ENCODE measurements at regions not wholly inside any gene's neighbourhood (a gene's known extent, or its start where the extent isn't known, plus 50 kb on each side); places are given as distances from the start of the nearest gene placed in this dataset.
"Not testable (repeated sequence)": the region's sequence is repeated elsewhere in the genome, so short reads cannot be mapped to it uniquely, and the experiment has no call there.

DNA sequence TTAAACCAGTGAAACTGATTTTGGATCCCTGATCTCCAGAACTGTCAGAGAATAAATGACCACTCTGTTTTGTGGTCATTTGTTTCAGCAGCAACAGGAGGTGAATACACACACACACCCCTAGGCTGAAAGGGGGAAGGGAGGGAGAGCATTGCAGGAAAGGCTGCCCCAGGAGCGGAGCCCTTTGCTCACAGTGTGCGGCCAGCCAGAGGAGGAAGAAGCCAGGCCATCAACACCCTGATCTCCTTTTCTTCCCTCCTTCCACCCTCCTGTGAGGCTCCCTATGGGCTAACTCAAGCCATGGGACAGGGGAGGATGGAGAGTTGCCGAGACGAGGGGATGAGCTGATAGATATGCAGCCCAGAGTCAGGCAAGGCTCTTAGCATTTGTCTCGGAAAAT lies 211.9 kb downstream of the TBX5 start:
- no peak for FAIRE-seq
- no peak for DNase-seq (ENCODE audit: low spot score in 2 of 2)

DNA sequence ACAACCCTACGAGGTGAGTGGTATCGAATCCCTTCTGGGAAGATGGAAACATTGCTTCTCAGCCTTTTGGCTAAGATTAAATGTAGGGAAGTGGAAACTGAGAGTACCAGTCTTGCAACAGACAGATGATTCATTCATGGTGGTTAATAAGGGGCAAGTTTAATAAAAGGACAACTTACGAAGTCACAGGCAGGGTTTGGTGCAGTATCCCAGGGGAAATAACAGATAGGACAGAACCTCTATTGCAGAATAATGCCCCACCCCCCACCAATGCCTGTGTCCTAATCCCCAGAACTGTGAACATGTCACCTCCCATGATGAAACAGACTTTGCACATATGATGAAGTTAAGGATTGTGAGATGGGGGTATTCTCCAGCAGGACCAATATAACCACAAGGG lies 212.5 kb downstream of the TBX5 start:
- FAIRE-seq (no peak), DNase-seq (ENCODE audit: low spot score in 2 of 2) (no peak)

DNA sequence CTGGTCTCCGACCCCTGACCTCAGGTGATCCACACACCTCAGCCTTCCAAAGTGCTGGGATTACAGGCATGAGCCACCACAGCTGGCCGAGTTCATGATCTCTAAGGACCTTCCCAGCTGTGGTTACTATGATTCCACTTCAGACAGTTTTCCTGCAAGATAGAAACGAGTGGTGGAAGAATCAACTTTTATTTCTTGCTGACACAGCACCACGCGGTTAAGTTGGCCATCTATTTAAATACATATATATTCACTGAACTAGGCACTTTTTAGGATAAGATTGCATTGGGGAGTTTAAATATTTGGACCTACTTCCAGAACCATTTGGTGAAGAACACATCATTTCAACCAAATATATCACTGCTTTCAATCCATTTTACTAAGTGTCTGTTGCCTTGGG lies 213.4 kb downstream of the TBX5 start:
- no peak for FAIRE-seq
- no peak for DNase-seq (ENCODE audit: low spot score in 2 of 2)

DNA sequence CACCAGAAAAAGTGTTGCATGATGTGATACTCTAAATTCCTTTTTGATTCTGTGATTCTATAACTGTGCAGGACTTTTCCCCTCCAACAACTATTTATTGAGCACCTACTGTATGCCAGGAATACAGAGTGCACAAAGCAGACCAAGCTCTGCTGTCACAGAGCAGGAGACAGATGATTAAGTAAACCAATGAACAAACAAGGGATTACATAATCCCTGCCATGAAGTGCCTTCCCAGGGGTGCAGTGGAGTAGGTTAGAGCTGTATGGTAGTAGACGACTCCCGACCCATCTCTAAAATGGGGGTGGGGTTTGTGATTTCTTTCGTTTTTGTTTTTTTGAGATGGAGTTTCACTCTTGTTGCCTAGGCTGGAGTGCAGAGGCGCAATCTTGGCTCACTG lies 213.9 kb downstream of the TBX5 start:
- DNase-seq (ENCODE audit: low spot score in 2 of 2) (no peak), FAIRE-seq (no peak)

DNA sequence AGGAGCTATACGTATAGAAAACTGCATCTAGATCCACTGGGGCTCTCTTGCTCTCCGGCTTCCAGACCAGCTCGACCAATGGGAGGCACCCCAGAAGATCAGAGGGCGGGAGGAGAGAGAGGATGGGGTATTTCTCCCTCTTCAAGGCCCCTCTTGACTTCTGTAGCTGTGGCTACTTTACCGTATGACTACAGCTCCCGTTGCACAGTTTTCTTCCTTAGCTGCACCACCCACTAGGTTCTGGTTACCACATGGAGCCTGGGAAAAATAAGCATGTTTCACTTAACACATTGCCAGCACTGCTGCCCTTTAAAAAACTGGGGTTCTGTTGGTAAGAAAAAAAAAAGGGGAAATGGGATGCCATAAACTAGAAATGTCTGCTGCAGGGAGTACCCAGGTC lies 214.4 kb downstream of the TBX5 start:
- DNase-seq (ENCODE audit: low spot score in 2 of 2) (no peak), FAIRE-seq (no peak)

DNA sequence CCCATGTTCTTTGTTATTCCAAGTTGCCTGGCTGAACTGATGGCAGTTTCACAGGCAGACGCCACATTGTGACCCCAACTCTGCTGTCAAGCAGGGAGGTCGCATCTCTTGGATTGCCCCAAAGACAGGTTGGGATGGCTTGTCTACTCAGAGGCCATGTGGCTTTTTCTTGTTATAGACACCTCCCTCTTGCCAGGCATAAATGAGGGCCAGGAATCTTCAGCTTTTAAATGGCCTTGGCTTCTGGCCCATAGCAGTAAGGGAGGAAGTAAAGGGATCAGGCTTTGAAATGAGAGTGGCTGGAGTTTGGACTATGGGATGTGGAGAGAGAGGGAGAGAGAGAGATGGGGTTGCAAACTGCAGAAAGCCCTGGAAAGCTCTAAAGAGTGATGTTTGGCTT lies 215.0 kb downstream of the TBX5 start:
- DNase-seq (ENCODE audit: low spot score in 2 of 2) (no peak), FAIRE-seq (no peak)

DNA sequence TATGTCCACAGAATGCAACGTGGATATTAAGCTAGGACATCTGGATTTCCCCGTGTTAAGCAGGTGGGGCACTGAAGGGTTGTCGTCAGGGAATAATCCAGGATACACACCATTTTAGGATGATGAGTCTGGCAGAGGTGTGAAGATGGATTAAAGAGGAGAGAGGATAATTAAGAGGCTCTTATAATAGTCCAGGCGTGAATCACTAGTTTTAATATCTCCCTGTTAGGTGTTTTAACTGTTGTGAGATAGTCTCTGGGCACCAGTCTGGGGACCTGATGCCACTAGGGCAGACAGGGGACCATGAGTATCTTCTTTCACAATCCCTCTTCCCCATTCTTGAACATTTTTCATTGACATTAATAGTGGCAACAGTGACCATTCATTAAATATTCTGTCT lies 216.7 kb downstream of the TBX5 start:
- DNase-seq (ENCODE audit: low spot score in 2 of 2) (no peak), FAIRE-seq (no peak)

DNA sequence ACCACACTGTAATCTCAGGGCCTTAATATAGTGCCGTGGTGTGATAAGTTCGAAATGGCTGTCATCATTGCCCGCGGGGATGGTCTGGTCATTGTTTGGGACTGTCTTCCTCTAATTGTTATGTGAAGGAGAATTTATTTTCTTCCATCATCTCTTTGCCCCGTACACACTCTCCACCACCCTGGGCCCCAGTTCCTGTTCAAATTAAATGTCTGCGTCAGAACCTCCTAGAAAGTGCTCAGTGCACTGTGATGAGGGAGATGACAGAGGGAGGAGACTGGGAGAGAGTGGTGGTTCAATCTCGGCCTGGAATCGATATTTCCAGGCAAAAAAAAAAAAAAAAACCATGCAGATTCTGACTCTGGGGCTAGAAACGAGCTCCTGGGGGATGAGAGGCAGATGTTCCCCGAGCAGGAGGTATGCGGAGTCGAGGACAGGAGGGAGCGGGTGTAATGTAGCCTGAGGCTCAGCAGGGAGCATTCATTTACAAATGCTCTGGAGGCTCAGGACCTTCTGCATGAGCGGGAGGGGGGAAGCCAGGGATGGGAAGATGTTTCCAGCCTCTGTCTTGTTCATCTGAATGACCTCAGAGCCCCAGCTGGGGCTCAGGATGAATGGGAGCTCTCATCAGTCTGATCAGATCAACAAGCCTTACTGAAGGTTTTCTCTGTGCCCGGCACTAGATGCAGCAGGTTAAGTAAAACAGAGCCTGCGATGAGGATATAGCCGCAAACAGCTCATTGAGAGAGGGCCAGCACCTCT lies 219.5 kb downstream of the TBX5 start:
- FAIRE-seq = no peak
- DNase-seq (ENCODE audit: low spot score in 2 of 2) = peak; percentile 9 to 29

DNA sequence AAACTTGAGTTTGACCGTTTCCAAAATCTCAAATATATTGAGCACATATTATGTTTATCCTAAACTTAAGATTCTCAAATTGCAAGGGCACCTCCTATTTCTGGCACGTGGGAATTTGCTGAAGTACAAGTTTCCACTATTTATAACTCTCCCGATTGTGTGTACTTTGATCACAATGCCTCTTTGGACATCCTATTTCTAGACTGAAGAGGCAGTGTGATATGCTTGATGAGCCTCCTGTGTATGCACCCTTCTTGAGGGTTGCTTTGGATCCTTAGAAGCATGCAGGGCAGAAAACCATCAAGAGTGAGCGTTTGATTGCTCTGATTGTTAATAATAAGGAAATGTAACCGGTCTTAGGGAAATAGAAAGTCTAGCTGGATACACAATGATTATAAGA lies 218.9 kb upstream of the RBM19 start:
- DNase-seq (ENCODE audit: low spot score in 2 of 2) (no peak), FAIRE-seq (no peak)

DNA sequence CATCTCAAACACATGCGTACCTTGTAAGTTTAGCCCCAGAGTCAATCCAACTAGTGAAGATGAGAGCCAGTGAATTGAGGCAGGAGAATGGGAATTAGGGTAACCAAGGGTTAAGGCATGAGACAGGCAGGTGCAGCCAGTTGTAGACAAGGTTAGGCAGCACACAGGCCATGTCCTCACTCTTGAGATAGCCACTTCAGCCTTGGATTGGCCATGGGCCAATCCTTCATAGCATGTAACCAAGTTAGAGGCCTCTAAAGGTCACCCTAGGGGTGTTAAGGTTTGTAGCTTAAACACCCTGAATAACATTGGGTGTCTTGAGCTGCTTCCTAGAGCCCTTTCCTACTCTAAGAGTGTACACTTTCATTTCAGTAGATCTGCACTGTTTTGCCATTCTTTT lies 208.2 kb upstream of the RBM19 start:
- FAIRE-seq = no peak

DNA sequence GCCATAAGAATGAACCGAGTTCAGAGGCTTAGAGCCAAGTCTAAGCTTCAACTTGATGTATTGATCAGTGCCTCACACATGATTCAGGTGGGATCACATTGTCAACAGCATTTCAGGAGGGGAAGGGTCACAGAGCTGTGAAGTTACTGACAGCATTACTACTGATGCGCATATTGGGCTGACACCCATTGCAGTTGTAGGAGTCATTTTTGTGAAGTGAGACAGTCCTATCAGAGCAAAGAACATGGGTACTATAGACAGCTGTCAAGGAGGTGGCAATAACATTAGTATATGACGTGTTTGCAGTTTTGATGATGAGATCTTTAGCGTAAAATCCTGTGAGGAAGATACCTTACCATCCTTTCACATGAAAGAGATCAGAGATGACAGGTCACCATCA lies 206.0 kb upstream of the RBM19 start:
- FAIRE-seq = no peak
- DNase-seq (ENCODE audit: low spot score in 2 of 2) = no peak

More for the DNA sequence above, 208.2 kb upstream of the RBM19 start:
- no peak for DNase-seq (ENCODE audit: low spot score in 2 of 2)

DNA sequence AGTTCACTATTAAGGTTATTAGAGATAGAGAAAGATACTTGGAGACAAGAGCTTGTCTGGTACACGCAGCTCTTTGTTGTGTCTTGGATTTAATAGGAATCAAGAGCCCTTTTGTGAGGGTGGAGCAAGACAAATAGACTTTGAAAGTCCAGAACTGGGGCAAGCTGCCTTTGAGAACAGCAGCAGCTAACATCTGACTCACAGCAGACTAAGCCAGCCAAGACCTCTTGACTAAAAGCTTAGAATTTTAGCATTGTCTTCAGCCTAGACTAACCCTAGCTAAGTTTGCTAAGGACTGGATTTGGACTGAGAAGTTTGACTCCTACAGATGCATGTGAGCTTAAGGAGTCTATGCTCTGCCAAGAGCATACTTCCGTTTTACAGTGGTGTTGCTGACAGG lies 201.9 kb upstream of the RBM19 start:
- no peak for DNase-seq (ENCODE audit: low spot score in 2 of 2)
- no peak for FAIRE-seq

DNA sequence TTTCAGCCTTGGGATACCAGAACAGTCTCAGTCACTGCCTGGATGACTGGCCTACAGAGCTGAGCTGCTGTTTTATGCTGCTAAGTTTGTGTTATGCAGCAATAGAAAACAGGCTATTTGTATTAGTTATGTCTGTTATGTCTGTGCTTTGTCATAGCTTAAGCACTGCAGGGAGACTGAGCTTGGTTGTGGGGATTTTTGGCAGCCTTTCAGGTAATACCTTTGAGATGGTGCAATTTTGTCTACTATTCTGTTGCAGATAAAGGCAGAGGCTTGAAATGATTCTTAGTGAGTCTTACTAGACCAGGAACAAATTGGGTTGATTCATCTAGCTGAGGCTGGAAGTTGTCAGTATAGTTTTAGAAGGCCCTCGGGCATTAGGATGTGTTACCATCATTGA lies 201.3 kb upstream of the RBM19 start:
- FAIRE-seq = no peak
- DNase-seq (ENCODE audit: low spot score in 2 of 2) = no peak

DNA sequence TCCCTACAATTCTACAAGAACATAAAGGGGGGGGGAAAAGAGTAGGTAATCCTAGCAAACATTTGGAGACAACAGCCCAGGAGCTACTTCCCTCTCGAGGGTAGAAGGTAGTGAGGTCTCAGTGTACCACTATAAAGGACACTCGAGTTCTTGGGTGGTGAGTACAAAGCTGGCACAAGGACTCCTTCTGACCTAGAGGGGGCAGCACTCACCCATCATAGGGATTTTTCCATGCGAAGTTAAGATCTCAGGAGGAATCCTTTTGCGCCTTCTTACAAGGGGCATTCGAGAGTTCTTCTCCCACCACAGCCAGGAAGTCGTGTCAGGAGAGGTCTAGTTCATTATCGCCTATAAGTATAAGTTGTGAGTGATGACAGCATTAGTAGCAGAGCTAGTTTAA lies 200.2 kb upstream of the RBM19 start:
- DNase-seq (ENCODE audit: low spot score in 2 of 2) (peak; percentile 8 to 35), FAIRE-seq (no peak)

DNA sequence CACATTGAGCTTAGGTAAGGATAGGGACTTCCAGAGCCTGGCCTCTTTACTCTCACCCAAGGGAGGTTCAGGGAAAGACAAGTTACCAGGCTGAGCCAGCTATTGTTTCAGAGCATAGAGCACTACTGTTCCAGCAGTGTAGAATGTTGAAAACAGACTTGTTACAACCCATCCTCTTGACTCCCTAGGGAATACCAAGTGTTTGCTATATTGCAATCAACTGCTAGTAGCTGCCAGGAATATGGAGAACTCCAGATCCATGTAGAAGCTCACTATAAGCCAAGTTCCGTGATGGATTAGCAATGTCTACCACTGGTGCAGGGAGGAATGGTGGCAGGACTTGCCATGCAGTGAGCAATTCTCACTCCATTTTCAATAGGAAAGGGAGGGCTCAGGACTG lies 199.8 kb upstream of the RBM19 start:
- DNase-seq (ENCODE audit: low spot score in 2 of 2) (no peak), FAIRE-seq (no peak)

DNA sequence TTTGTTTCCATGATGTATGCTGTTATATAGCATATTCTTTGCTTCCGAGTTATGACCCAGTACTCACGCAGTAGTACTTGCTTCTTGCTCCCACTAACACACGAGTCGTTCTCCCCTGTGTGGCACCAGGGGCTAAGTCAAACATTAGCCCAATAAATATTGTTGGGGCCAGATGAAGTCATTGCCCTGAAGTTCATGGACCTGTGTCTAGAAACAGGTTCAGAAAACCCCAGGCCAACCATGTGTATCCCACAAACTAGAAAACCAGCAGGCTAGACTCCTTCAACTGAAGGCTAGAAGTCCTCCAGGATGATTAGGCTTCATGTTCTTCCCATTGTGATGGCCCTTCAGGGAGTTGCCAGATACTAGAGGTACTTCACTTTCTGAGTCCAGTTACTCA lies 198.2 kb upstream of the RBM19 start:
- no peak for FAIRE-seq
- no peak for DNase-seq (ENCODE audit: low spot score in 2 of 2)

DNA sequence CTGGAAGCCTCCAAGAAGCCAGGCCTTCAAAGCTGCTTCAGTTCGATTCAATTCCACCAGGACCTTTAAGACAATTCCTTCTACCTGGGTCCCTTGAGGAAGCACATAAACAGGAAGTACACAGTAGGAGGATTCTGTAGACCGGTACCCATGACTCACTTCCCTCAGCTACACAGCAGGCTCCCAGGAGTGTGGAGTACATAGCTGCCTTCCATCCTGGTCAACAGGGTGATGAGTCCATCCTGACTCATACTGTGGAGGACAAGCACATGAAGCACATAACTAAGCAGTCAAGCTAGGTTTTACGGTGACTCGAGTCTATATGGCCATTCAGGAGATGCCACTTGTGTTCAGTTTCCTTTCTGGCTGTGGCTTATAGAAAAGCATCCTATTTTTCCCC lies 197.6 kb upstream of the RBM19 start:
- FAIRE-seq (no peak), DNase-seq (ENCODE audit: low spot score in 2 of 2) (no peak)

DNA sequence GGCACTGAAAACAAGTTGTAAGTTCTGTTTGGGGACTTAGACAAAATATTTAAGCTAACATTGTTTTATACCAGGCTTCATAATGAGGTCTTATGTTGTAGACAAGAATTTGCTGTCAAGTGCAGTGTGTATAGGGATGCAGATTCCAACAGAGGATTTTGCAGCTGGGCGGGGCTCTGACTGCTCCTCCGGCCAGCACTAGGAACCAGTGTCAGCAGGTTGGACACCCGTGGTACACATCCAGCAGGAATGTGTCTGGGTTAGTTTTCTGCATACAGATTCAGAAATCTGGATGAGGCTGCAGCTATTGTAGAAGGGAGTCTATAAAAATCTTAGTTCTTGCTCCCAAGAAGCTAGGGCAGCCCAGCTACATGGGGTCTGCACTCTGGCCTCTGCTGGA lies 194.3 kb upstream of the RBM19 start:
- no peak for FAIRE-seq
- DNase-seq (ENCODE audit: low spot score in 2 of 2) = no peak

DNA sequence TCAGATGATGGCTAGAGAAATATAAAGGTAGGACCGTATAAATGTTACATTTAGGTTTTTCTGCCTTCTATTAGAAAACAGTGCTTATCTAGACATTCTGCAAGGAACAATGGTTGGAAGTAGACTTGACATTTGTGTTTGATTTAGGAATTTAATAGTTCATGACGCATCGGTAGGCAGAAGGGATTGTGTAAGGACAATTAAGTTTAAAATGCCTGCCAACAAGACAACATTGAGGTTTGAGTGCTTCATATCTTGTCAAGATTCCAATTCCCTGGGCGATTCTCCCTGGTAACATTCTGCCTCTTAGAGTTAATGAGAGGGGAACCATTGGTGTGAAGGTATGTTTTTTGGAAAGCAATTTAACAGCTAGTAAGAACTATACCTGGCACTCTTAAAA lies 186.8 kb upstream of the RBM19 start:
- no peak for DNase-seq (ENCODE audit: low spot score in 2 of 2)
- no peak for FAIRE-seq

DNA sequence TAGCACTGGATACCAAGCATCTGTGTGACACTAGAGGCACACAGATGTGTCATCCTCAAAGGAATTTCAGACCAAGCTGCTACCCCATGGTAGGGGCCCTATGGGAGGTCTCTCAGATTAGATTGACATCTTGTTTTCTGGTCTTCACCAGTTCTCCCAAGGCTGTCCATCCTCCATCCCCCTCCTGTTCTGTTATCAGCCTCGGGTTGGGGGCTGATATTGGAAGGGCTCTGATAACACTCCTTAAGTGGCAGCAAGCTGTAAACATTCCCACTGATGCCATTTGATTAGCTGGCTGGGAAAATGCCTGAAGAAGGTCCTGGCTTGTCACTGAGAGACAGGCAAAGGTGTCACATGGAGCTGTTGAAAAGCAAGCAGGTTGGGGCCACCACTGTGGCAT lies 185.9 kb upstream of the RBM19 start:
- FAIRE-seq (no peak), DNase-seq (ENCODE audit: low spot score in 2 of 2) (no peak)

DNA sequence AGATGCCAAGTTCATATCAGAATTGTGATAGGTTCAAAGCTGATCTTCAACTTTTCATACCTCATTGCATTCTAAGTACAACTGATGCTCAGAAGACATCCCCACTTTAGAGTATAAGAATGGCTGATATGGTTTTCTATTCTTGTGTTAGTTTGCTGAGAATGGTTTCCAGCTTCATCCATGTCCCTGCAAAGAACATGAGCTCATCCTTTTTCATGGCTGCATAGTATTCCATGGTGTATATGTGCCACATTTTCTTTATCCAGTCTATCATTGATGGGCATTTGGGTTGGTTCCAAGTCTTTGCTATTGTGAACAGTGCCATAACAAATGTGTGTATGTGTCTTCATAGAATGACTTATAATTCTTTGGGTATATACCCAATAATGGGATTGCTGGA lies 184.5 kb upstream of the RBM19 start:
- not testable (repeated sequence) for FAIRE-seq; DNase-seq (ENCODE audit: low spot score in 2 of 2)

DNA sequence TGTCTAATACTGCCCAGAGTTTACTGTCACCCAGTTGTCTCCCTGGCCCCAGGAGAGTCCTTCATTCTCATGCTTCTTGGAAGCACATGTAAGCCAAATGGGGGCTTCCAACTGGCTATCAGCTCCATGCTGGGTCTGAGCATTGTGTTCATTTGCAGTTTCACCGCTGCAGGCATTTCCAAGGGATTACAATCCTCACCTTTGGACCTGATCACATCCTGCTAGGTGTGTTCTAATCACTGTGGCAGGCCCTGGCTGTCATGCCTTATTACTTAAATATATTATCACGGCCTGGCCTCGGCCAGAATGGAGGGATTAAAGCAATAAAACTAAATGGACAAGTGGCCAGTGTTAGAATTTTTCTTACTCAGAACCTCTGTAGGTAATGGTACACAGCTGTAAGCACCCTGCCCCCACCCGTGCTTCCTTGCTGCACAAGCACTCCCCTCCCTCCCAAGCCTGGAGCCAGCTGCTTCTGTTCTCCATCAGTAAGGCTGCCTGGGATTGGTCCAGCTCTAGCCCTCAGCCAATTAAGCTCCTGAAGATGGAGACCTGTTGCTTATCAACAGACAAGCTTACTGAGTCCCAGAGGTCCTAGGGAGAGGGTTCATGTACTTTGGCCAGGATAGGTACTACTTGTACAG lies 175.9 kb upstream of the RBM19 start:
- no peak for FAIRE-seq
- no peak for DNase-seq (ENCODE audit: low spot score in 2 of 2)

DNA sequence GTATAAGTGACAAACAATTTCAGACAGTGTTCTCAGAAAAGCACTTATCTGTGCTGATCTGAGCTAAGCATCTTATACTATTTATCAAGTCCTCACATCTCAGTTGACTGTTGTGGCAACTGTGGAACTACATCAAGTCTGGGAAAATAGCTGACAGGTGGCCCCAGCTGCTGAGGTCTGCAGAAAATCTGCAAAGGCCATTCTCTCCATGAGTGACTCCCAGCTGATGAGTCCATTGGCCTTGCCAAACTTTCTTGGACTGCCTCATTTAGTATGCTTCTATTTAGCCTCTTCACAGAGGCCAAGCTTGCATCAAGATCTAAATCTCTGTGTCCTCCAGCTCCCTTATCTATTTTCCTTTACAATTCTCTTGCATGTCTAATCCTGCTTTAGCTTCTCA lies 174.5 kb upstream of the RBM19 start:
- FAIRE-seq = no peak
- no peak for DNase-seq (ENCODE audit: low spot score in 2 of 2)
